Stimulated activated CD8-positive, alpha-beta memory T cell treated with anti-CD3 and anti-CD28 coated beads, Interleukin-4, amount 100 ng/mL, for 48 hours (primary cell): ENCODE measurements at regions not wholly inside any gene's neighbourhood (a gene's known extent, or its start where the extent isn't known, plus 50 kb on each side); places are given as distances from the start of the nearest gene placed in this dataset.

Experiments used
- DNase-seq: peaks from one replicate; pipeline ENCODE4 v3.0.0-alpha.2; 2020

- no peak for DNase-seq
Measured at GRCh38 chr7:96402913-96403312, 81.0 kb upstream of the SLC25A13 start.

- DNase-seq, result no peak
Measured at GRCh38 chr7:96401200-96401599, 79.3 kb upstream of the SLC25A13 start.

- DNase-seq, result no peak
Measured at GRCh38 chr7:96400518-96400917, 78.6 kb upstream of the SLC25A13 start.

GRCh38 chr7:96400001-96400400 lies 78.1 kb upstream of the SLC25A13 start:
- no peak for DNase-seq

- no peak for DNase-seq
Measured at GRCh38 chr7:96397936-96398598, 76.2 kb upstream of the SLC25A13 start.

GRCh38 chr7:96388620-96389383 lies 66.9 kb upstream of the SLC25A13 start:
- DNase-seq, result no peak

- DNase-seq, result no peak
Measured at GRCh38 chr7:96388166-96388565, 66.3 kb upstream of the SLC25A13 start.

- no peak for DNase-seq
Measured at GRCh38 chr7:96380111-96380512, 58.2 kb upstream of the SLC25A13 start.

- DNase-seq, result no peak
Measured at GRCh38 chr7:96377399-96377798, 55.5 kb upstream of the SLC25A13 start.
